Calu3 (cell line): ENCODE measurements at regions not wholly inside any gene's neighbourhood (a gene's known extent, or its start where the extent isn't known, plus 50 kb on each side); places are given as distances from the start of the nearest gene placed in this dataset.

ENCODE experiments used
- BruUV-seq: library from RNA; stranded (reverse); fragments of 400-500 nt; replicated peaks from 2 replicates; lab custom pipeline; 2021; lab: Mats Ljungman, UMichigan
- CTCF ChIA-PET: fragments of 300-600 bp; sonication (Branson Sonifier 250); formaldehyde crosslinking; loops from one replicate; lab custom pipeline; 2022; ENCODE audit warnings: antibody characterized with exemption; lab: Charles Lee
- DNase-seq: peaks from one replicate; pipeline ENCODE4 v3.0.0; 2022
- H3K27ac Mint-ChIP-seq: one replicate; pipeline ENCODE4 v1.8.0; 2022; ENCODE audit warnings: mixed read lengths; ENCODE audit not compliant: unreplicated experiment
- H3K27me3 Mint-ChIP-seq: one replicate; pipeline ENCODE4 v1.8.0; 2022; ENCODE audit warnings: mixed read lengths; ENCODE audit not compliant: unreplicated experiment
- H3K36me3 Mint-ChIP-seq: one replicate; pipeline ENCODE4 v1.8.0; 2022; ENCODE audit warnings: mild to moderate bottlenecking, moderate library complexity, mixed read lengths; ENCODE audit not compliant: insufficient read depth, unreplicated experiment
- H3K4me1 Mint-ChIP-seq: one replicate; pipeline ENCODE4 v1.8.0; 2022; ENCODE audit warnings: mild to moderate bottlenecking, low read depth, mixed read lengths; ENCODE audit not compliant: unreplicated experiment
- H3K4me3 Mint-ChIP-seq: one replicate; pipeline ENCODE4 v1.8.0; 2022; ENCODE audit warnings: mild to moderate bottlenecking, low read depth, moderate library complexity, mixed read lengths; ENCODE audit not compliant: unreplicated experiment
- H3K9me3 Mint-ChIP-seq: one replicate; pipeline ENCODE4 v1.8.0; 2022; ENCODE audit warnings: low read depth, mixed read lengths; ENCODE audit not compliant: unreplicated experiment
- intact Hi-C: fragments of 100-400 bp; cut with micrococcal nuclease; formaldehyde crosslinking; loops from one replicate; pipeline ENCODE4 v1.10.0; 2022; ENCODE audit not compliant: unreplicated experiment
- TF ChIP-seq, protein P1 (sequence below): fragments of 200-600 bp; IDR thresholded peaks from one replicate; pipeline ENCODE4 v1.8.0; 2022; ENCODE audit warnings: antibody characterized with exemption; ENCODE audit not compliant: unreplicated experiment

DNA sequence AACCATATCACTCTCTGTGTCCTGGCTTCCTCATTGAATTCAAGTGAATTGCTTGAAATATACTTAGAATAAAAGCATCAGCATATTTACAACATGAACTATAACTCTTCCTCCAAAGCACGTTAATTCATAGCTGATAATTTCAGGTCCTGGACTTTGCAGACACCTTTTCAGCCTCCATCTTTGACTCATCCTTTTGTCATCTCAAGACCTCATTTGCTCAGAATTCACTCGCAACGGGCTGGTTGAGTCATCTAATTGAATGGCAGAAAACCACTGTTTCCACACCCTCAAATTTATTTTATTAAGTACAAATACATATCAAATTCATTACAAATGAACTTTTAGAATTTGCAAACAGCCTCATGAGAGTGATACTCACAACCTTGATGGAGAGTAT is 545.7 kb downstream of the GATA3 start:
- H3K27ac Mint-ChIP-seq: no peak overlapping the region
- H3K36me3 Mint-ChIP-seq: no peaks in the 10 kb centered on the region
- no TSS peak for BruUV-seq
- no peak for DNase-seq
- no peak overlapping the region for H3K4me3 Mint-ChIP-seq
- no peaks in the 10 kb centered on the region for H3K27me3 Mint-ChIP-seq
- TF ChIP-seq, protein P1, sequence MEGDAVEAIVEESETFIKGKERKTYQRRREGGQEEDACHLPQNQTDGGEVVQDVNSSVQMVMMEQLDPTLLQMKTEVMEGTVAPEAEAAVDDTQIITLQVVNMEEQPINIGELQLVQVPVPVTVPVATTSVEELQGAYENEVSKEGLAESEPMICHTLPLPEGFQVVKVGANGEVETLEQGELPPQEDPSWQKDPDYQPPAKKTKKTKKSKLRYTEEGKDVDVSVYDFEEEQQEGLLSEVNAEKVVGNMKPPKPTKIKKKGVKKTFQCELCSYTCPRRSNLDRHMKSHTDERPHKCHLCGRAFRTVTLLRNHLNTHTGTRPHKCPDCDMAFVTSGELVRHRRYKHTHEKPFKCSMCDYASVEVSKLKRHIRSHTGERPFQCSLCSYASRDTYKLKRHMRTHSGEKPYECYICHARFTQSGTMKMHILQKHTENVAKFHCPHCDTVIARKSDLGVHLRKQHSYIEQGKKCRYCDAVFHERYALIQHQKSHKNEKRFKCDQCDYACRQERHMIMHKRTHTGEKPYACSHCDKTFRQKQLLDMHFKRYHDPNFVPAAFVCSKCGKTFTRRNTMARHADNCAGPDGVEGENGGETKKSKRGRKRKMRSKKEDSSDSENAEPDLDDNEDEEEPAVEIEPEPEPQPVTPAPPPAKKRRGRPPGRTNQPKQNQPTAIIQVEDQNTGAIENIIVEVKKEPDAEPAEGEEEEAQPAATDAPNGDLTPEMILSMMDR: no peak
- H3K9me3 Mint-ChIP-seq: peaks cover 6% of the 10 kb centered on the region
- CTCF ChIA-PET: no interaction called here
- intact Hi-C loops: no loop called here
- peaks cover 12% of the 10 kb centered on the region for H3K4me1 Mint-ChIP-seq

DNA sequence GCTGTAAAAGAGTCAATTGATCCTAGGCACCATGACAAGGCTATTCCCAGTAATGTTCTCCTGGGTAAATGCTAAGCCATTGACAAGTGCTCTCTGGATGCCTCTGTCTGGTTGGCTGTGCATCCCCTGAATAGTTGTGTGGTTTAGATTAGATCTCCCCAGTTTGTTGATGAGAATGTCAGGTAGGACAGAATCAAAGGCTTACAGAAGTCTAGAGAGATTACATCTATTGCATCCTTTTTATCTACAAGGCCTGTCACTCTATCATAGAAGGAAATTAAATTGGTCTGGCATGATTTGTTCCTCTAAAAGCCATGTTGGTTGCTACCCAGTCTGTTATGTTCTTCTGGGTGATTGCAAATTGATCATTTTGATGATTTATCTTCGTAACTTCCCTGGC is 548.3 kb downstream of the GATA3 start:
- H3K27me3 Mint-ChIP-seq: no peaks in the 10 kb centered on the region
- H3K36me3 Mint-ChIP-seq: no peaks in the 10 kb centered on the region
- H3K4me1 Mint-ChIP-seq: no peaks in the 10 kb centered on the region
- no peak overlapping the region for H3K4me3 Mint-ChIP-seq
- no peak overlapping the region for H3K27ac Mint-ChIP-seq
- CTCF ChIA-PET: no interaction called here
- H3K9me3 Mint-ChIP-seq: peaks cover 12% of the 10 kb centered on the region
- intact Hi-C loops: no loop called here
- no TSS peak for BruUV-seq
- DNase-seq: no peak
- TF ChIP-seq, protein P1: no peak

DNA sequence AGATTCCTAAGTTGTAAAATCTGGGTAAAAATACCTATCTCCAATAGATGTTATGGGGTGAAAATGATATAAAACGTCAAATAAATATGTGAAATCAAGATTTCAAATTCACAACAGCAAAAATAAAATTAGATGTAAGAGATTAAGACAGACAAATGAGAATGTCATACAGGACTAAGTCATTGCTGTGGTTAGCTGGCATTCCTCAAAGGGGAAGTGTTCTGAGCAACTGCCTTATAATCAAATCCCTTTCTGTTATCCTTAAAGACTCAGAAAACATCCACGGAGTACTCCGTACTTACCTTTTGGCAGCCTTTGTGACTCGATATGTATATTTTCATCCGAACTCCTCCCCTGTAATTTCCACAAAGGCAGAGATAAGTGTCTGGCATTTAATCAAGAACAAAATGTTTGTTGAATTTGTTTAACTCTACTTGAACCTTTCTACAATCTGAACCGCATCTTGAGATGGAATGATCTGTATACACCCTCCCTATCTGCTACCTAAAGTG is 559.6 kb downstream of the GATA3 start:
- Mint-ChIP-seq H3K4me1 (peaks cover 37% of the 10 kb centered on the region), H3K27ac (peak overlapping the region; percentile 8), H3K9me3 (peaks cover 6% of the 10 kb centered on the region), H3K27me3 (no peaks in the 10 kb centered on the region), H3K36me3 (peaks cover 7% of the 10 kb centered on the region), H3K4me3 (no peak overlapping the region)
- TF ChIP-seq, protein P1: no peak
- no TSS peak for BruUV-seq
- DNase-seq: no peak
- intact Hi-C loops: no loop called here
- CTCF ChIA-PET: no interaction called here

- TF ChIP-seq, protein P1: no peak
- Mint-ChIP-seq H3K27me3 (no peaks in the 10 kb centered on the region), H3K9me3 (peaks cover 6% of the 10 kb centered on the region), H3K4me3 (no peak overlapping the region), H3K27ac (no peak overlapping the region), H3K4me1 (peaks cover 44% of the 10 kb centered on the region), H3K36me3 (peaks cover 7% of the 10 kb centered on the region)
- CTCF ChIA-PET: no interaction called here
- BruUV-seq: no TSS peak
- intact Hi-C loops: no loop called here
- DNase-seq: no peak
These were observed 560.6 kb downstream of the GATA3 start for GRCh38 chr10:8615118-8615517.
